SK-N-SH (cell line): ENCODE measurements at regions not wholly inside any gene's neighbourhood (a gene's known extent, or its start where the extent isn't known, plus 50 kb on each side); places are given as distances from the start of the nearest gene placed in this dataset.

ENCODE experiments used
- CHD2 ChIP-seq: fragments of 150-350 bp; IDR thresholded peaks from 2 replicates; pipeline ENCODE4 v1.6.1; 2018; ENCODE audit warnings: low read length; ENCODE audit not compliant: partially characterized antibody
- CTCF ChIP-seq: fragments of 200-600 bp; sonication (generic); IDR thresholded peaks from 2 replicates; pipeline ENCODE4 v1.6.1; 2017; ENCODE audit warnings: antibody characterized with exemption, mild to moderate bottlenecking, moderate library complexity
- JUND ChIP-seq: IDR thresholded peaks from 2 replicates; pipeline ENCODE4 v1.4.0; 2012
- YY1 ChIP-seq: IDR thresholded peaks from 2 replicates; pipeline ENCODE4 v1.4.0; 2012; ENCODE audit warnings: low read depth, mild to moderate bottlenecking

GRCh38 chr11:134843020-134843419, 431.0 kb upstream of the B3GAT1 start:
- TF ChIP-seq JUND = no peak
- no peak for TF ChIP-seq YY1
- TF ChIP-seq CHD2 = no peak
- no peak for TF ChIP-seq CTCF
